ENCODE measurements at regions not wholly inside any gene's neighbourhood (a gene's known extent, or its start where the extent isn't known, plus 50 kb on each side); places are given as distances from the start of the nearest gene placed in this dataset.

DNA sequence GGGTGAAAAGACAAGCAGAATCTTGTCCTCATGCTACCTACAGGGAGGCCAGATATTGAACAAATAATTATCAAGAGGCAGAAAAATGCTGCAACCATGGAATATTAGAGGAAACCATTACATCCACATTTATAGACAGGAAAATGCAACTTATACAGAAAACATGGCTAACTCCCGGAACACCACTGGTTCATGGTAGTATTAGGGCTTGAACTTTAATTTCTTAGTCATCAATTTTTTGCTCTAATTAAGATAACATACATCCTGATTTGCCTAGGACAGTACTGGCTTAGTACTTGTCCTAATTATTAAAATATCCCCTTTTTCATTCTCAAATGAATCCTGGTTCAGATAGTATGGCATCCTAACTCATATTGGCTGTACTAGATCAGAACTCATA, 76.3 kb upstream of the TGFBR2 start:
- no peak overlapping the region for H3K27ac ChIP-seq (ENCODE audit: low read length)
- TF ChIP-seq, protein P1, sequence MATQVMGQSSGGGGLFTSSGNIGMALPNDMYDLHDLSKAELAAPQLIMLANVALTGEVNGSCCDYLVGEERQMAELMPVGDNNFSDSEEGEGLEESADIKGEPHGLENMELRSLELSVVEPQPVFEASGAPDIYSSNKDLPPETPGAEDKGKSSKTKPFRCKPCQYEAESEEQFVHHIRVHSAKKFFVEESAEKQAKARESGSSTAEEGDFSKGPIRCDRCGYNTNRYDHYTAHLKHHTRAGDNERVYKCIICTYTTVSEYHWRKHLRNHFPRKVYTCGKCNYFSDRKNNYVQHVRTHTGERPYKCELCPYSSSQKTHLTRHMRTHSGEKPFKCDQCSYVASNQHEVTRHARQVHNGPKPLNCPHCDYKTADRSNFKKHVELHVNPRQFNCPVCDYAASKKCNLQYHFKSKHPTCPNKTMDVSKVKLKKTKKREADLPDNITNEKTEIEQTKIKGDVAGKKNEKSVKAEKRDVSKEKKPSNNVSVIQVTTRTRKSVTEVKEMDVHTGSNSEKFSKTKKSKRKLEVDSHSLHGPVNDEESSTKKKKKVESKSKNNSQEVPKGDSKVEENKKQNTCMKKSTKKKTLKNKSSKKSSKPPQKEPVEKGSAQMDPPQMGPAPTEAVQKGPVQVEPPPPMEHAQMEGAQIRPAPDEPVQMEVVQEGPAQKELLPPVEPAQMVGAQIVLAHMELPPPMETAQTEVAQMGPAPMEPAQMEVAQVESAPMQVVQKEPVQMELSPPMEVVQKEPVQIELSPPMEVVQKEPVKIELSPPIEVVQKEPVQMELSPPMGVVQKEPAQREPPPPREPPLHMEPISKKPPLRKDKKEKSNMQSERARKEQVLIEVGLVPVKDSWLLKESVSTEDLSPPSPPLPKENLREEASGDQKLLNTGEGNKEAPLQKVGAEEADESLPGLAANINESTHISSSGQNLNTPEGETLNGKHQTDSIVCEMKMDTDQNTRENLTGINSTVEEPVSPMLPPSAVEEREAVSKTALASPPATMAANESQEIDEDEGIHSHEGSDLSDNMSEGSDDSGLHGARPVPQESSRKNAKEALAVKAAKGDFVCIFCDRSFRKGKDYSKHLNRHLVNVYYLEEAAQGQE (IDR thresholded peaks at IDR 0.05; ENCODE audit: borderline replicate concordance): no peak
- TF ChIP-seq POLR2AphosphoS5 (IDR thresholded peaks at IDR 0.05): no peak
- TF ChIP-seq SMC3 (conservative IDR thresholded peaks at IDR 0.05; ENCODE audit: poor library complexity): no peak
- no peak for TF ChIP-seq RAD21 (conservative IDR thresholded peaks at IDR 0.05)
- no peak for TF ChIP-seq TAF1 (IDR thresholded peaks at IDR 0.05; ENCODE audit: low read depth)
- TF ChIP-seq EZH2 (IDR thresholded peaks at IDR 0.05; ENCODE audit: borderline replicate concordance, insufficient read depth, low read length, poor library complexity, severe bottlenecking): no peak
- TF ChIP-seq, protein P2, sequence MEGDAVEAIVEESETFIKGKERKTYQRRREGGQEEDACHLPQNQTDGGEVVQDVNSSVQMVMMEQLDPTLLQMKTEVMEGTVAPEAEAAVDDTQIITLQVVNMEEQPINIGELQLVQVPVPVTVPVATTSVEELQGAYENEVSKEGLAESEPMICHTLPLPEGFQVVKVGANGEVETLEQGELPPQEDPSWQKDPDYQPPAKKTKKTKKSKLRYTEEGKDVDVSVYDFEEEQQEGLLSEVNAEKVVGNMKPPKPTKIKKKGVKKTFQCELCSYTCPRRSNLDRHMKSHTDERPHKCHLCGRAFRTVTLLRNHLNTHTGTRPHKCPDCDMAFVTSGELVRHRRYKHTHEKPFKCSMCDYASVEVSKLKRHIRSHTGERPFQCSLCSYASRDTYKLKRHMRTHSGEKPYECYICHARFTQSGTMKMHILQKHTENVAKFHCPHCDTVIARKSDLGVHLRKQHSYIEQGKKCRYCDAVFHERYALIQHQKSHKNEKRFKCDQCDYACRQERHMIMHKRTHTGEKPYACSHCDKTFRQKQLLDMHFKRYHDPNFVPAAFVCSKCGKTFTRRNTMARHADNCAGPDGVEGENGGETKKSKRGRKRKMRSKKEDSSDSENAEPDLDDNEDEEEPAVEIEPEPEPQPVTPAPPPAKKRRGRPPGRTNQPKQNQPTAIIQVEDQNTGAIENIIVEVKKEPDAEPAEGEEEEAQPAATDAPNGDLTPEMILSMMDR (IDR thresholded peaks at IDR 0.05; ENCODE audit: poor library complexity, severe bottlenecking): no peak
- TF ChIP-seq EP300 (conservative IDR thresholded peaks at IDR 0.05; ENCODE audit: poor library complexity, severe bottlenecking): no peak
- no peak for TF ChIP-seq MXI1 (conservative IDR thresholded peaks at IDR 0.05; ENCODE audit: poor library complexity, severe bottlenecking)
- no peaks in the 10 kb centered on the region for H3K36me3 ChIP-seq (ENCODE audit: insufficient read depth, low read length)
- H3K9me3 ChIP-seq (ENCODE audit: low read length): no peaks in the 10 kb centered on the region
- H3K4me3 ChIP-seq (ENCODE audit: low read length): no peak overlapping the region
- H4K20me1 ChIP-seq (ENCODE audit: insufficient read depth): no peaks in the 10 kb centered on the region
- H3K79me2 ChIP-seq (replicated peaks; ENCODE audit: insufficient read depth, low read length): no peaks in the 10 kb centered on the region
- no peaks in the 10 kb centered on the region for H3F3A ChIP-seq (ENCODE audit: insufficient read depth, low read length, poor library complexity, severe bottlenecking)
- H3K9me2 ChIP-seq (ENCODE audit: insufficient read depth, low read length): no peaks in the 10 kb centered on the region
- H3K4me2 ChIP-seq (ENCODE audit: low read length): no peak overlapping the region
- H2AFZ ChIP-seq (ENCODE audit: low read depth, low read length): no peak overlapping the region
- H3K27me3 ChIP-seq (ENCODE audit: insufficient read depth, low read depth, low read length): no peaks in the 10 kb centered on the region
- H3K9ac ChIP-seq (ENCODE audit: low read length): no peak overlapping the region

DNA sequence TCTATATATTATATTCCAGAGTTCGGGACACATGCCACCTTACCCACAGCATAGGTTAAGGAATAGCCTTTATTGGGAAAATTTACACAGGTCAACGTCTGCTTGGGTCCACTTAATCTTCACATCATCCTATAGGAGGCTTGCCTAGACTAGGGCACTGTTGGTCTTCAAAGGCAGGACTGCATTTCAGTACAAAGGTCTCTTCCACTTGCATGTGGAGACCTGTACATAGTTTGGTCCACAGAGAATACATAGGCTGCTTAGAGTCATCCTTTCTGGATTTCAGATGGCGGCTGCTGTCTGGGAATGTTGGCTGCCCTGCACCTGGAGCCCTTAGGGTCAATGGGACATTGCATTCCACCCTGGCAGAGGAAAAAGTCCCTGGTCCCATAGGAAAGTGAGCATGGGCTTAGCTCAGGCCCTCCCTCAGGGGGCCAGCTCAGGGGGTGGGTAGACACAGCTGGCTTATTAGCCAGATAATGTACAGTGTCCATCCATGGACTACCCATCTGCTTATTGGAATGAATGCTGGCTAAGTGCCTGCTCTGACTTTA, 75.3 kb upstream of the TGFBR2 start:
- no peak overlapping the region for H3K4me3 ChIP-seq (ENCODE audit: low read length)
- no peaks in the 10 kb centered on the region for H3K27me3 ChIP-seq (ENCODE audit: insufficient read depth, low read depth, low read length)
- H3K9me2 ChIP-seq (ENCODE audit: insufficient read depth, low read length): no peaks in the 10 kb centered on the region
- H4K20me1 ChIP-seq (ENCODE audit: insufficient read depth): no peaks in the 10 kb centered on the region
- H2AFZ ChIP-seq (ENCODE audit: low read depth, low read length): no peak overlapping the region
- no peaks in the 10 kb centered on the region for H3K36me3 ChIP-seq (ENCODE audit: insufficient read depth, low read length)
- H3K27ac ChIP-seq (ENCODE audit: low read length): no peak overlapping the region
- no peak overlapping the region for H3K9ac ChIP-seq (ENCODE audit: low read length)
- TF ChIP-seq RAD21 (conservative IDR thresholded peaks at IDR 0.05) (no peak), EZH2 (IDR thresholded peaks at IDR 0.05; ENCODE audit: borderline replicate concordance, insufficient read depth, low read length, poor library complexity, severe bottlenecking) (no peak), SMC3 (conservative IDR thresholded peaks at IDR 0.05; ENCODE audit: poor library complexity) (no peak), POLR2AphosphoS5 (IDR thresholded peaks at IDR 0.05) (no peak), TAF1 (IDR thresholded peaks at IDR 0.05; ENCODE audit: low read depth) (no peak), EP300 (conservative IDR thresholded peaks at IDR 0.05; ENCODE audit: poor library complexity, severe bottlenecking) (no peak), MXI1 (conservative IDR thresholded peaks at IDR 0.05; ENCODE audit: poor library complexity, severe bottlenecking) (no peak)
- TF ChIP-seq, protein P1 (IDR thresholded peaks at IDR 0.05; ENCODE audit: borderline replicate concordance): no peak
- TF ChIP-seq, protein P2 (IDR thresholded peaks at IDR 0.05; ENCODE audit: poor library complexity, severe bottlenecking): no peak
- no peak overlapping the region for H3K4me2 ChIP-seq (ENCODE audit: low read length)
- no peaks in the 10 kb centered on the region for H3F3A ChIP-seq (ENCODE audit: insufficient read depth, low read length, poor library complexity, severe bottlenecking)
- no peaks in the 10 kb centered on the region for H3K79me2 ChIP-seq (replicated peaks; ENCODE audit: insufficient read depth, low read length)
- no peaks in the 10 kb centered on the region for H3K9me3 ChIP-seq (ENCODE audit: low read length)

Measured in neural cell (in vitro differentiated cells).